ENCODE measurements at regions not wholly inside any gene's neighbourhood (a gene's known extent, or its start where the extent isn't known, plus 50 kb on each side); places are given as distances from the start of the nearest gene placed in this dataset.
"Not testable (repeated sequence)": the region's sequence is repeated elsewhere in the genome, so short reads cannot be mapped to it uniquely, and the experiment has no call there.

DNA sequence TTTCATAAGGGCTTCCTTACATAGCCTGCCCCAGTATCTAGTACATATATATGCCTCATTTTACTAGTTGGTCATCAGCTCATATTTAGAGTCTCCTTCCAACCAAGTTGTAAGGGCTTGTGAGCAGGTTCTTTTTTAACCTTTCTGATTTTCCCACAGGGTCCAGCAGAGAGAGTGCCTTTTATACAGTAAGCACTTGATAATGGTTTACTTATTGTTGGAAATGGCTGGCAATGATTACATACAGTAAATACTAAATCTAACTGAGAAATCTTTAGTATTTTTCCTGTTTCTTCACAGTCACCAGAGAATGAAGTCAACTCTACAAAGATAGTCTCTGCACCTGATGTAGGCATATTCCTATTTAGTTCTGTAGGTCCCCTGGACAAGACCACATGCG is 135.1 kb upstream of the B3GAT2 start:
- no peaks in the 10 kb centered on the region for H3K36me3 ChIP-seq
- TF ChIP-seq POLR2A (IDR thresholded peaks at IDR 0.05): no peak
- no peak for TF ChIP-seq CTCF (IDR thresholded peaks at IDR 0.05)
- TF ChIP-seq POLR2AphosphoS5 (IDR thresholded peaks at IDR 0.05): no peak
- DNase-seq (ENCODE audit: low spot score): no peak
- no peak overlapping the region for H3K27ac ChIP-seq
- no peaks in the 10 kb centered on the region for H3K9me3 ChIP-seq
- WGBS: 0% methylated on average over 1 of the region's 1 CpG
- H3K4me3 ChIP-seq: no peak overlapping the region
- no peaks in the 10 kb centered on the region for H3K4me1 ChIP-seq (replicated peaks)
- intact Hi-C loops (cut with DNase I): no loop called here
- no peaks in the 10 kb centered on the region for H3K27me3 ChIP-seq (replicated peaks; ENCODE audit: insufficient read depth)

DNA sequence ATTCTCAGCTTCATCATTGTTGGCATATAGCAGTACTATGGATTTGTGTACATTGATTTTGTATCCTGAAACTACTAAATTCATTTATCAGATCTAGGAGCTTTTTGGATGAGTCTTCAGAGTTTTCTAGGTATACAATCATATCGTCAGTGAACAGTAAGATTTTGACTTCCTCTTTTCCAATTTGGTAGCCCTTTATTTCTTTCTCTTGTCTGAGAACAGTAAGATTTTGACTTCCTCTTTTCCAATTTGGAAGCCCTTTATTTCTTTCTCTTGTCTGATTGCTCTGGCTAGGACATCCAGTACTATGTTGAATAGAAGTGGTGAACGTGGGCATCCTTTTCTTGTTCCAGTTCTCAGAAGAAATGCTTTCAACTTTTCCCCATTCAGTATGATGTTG is 140.4 kb upstream of the B3GAT2 start:
- DNase-seq (ENCODE audit: low spot score); H3K4me1 ChIP-seq (replicated peaks); H3K36me3 ChIP-seq; H3K27ac ChIP-seq; H3K27me3 ChIP-seq (replicated peaks; ENCODE audit: insufficient read depth); H3K9me3 ChIP-seq; intact Hi-C loops (cut with DNase I); H3K4me3 ChIP-seq: not testable (repeated sequence)
- WGBS: 83% methylated on average over 2 of the region's 2 CpGs

DNA sequence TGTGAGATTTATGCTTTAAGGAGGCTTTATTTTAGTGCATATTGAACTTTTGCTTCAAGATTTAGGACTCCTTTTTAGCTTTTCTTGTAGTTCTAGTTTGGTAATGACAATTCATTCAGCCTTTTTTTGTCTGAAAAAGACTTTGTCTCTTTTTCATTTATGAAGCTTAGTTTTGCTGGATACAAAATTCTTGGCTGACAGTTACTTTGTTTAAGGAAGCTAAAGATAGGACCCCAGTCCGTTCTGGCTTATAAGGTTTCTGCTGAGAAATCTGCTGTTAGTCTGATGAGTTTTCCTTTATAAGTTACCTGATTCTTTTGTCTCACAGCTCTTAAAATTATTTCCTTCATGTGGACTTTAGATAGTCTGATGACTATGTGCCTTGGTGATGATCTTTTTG is 142.8 kb upstream of the B3GAT2 start:
- no peak overlapping the region for H3K27ac ChIP-seq

DNA sequence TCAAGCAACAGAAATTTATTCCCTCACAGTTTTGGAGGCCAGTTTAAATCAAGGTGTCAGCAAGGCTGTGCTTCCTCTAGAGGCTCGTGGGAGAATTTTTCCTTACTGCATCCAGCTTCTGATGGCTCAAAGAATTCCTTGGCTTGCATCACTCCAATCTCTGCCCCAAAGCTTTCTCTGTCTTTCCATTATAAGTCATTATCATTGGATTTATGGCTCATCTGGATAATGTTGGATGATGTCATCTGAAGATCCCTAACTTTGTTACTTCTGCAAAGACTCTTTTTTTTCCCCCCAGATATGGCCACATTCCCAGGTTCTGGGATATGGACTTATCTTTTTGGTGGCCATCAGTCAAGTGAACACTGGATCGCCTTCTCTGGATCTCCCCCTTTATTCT is 146.3 kb upstream of the B3GAT2 start:
- TF ChIP-seq POLR2AphosphoS5 (IDR thresholded peaks at IDR 0.05) (no peak), CTCF (IDR thresholded peaks at IDR 0.05) (no peak), POLR2A (IDR thresholded peaks at IDR 0.05) (no peak)
- no peaks in the 10 kb centered on the region for H3K36me3 ChIP-seq
- H3K27me3 ChIP-seq (replicated peaks; ENCODE audit: insufficient read depth): no peaks in the 10 kb centered on the region
- no peak overlapping the region for H3K27ac ChIP-seq
- no peaks in the 10 kb centered on the region for H3K4me1 ChIP-seq (replicated peaks)
- H3K4me3 ChIP-seq: no peak overlapping the region
- no peak for DNase-seq (ENCODE audit: low spot score)
- no peaks in the 10 kb centered on the region for H3K9me3 ChIP-seq
- 87% methylated on average over 2 of the region's 2 CpGs for WGBS
- intact Hi-C loops (cut with DNase I): no loop called here

More for the DNA sequence above, 142.8 kb upstream of the B3GAT2 start:
- Histone ChIP-seq H3K36me3 (no peaks in the 10 kb centered on the region), H3K4me3 (no peak overlapping the region), H3K4me1 (replicated peaks) (no peaks in the 10 kb centered on the region), H3K27me3 (replicated peaks; ENCODE audit: insufficient read depth) (no peaks in the 10 kb centered on the region), H3K9me3 (no peaks in the 10 kb centered on the region)
- TF ChIP-seq POLR2A (IDR thresholded peaks at IDR 0.05): no peak
- no peak for TF ChIP-seq CTCF (IDR thresholded peaks at IDR 0.05)
- no peak for TF ChIP-seq POLR2AphosphoS5 (IDR thresholded peaks at IDR 0.05)
- DNase-seq (ENCODE audit: low spot score): no peak
- intact Hi-C loops (cut with DNase I): no loop called here
- WGBS: 72% methylated on average over 1 of the region's 1 CpG

DNA sequence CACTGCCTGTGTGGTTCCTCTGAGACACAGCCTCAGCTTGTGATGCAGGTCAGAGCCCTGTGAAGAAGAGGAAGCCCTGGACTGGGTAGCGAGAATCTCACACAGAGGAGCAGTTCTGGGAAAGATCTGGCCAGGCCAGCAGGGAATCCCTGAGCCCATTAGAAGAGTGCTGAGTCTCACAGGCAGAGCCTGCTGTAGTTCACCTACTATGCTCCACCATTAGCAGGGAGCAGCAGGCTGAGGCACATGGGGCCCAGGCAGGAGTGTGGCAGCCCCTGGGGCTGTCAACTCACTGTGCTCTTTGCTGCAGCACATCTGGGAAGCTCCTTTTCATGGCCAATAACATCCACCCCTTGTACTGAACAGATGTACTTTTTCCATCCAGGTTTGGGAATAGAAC is 146.8 kb upstream of the B3GAT2 start:
- no peaks in the 10 kb centered on the region for H3K36me3 ChIP-seq
- no peak overlapping the region for H3K4me3 ChIP-seq
- H3K9me3 ChIP-seq: no peaks in the 10 kb centered on the region
- WGBS: 100% methylated on average over 1 of the region's 1 CpG
- TF ChIP-seq CTCF (IDR thresholded peaks at IDR 0.05) (no peak), POLR2A (IDR thresholded peaks at IDR 0.05) (no peak), POLR2AphosphoS5 (IDR thresholded peaks at IDR 0.05) (no peak)
- DNase-seq (ENCODE audit: low spot score): no peak
- no peak overlapping the region for H3K27ac ChIP-seq
- H3K4me1 ChIP-seq (replicated peaks): no peaks in the 10 kb centered on the region
- intact Hi-C loops (cut with DNase I): no loop called here
- no peaks in the 10 kb centered on the region for H3K27me3 ChIP-seq (replicated peaks; ENCODE audit: insufficient read depth)

All from prostate gland (tissue), 2 donors.